ENCODE measurements at regions not wholly inside any gene's neighbourhood (a gene's known extent, or its start where the extent isn't known, plus 50 kb on each side); places are given as distances from the start of the nearest gene placed in this dataset.

- no peak for TF ChIP-seq EZH2 (IDR thresholded peaks at IDR 0.05; ENCODE audit: borderline replicate concordance)
- no peak for TF ChIP-seq CTCF (IDR thresholded peaks at IDR 0.05; ENCODE audit: poor library complexity)
- TF ChIP-seq EZH2phosphoT487 (IDR thresholded peaks at IDR 0.05; ENCODE audit: low read depth, severe bottlenecking, unreplicated experiment) = no peak
Observed at GRCh38 chr4:99720206-99720605, 62.6 kb upstream of the C4orf54 start.
